HG02571 (cell line): ENCODE measurements at regions not wholly inside any gene's neighbourhood (a gene's known extent, or its start where the extent isn't known, plus 50 kb on each side); places are given as distances from the start of the nearest gene placed in this dataset.

Experiments
- ATAC-seq: cut with Tn5 transposase; IDR thresholded peaks from one replicate; pipeline ENCODE4 v1.9.1; 2021; ENCODE audit warnings: mild to moderate bottlenecking, moderate library complexity; ENCODE audit not compliant: unreplicated experiment

GRCh38 chr7:41878309-41879295, 175.7 kb upstream of the INHBA start:
- ATAC-seq, result no peak

GRCh38 chr7:41877118-41877517, 174.2 kb upstream of the INHBA start:
- ATAC-seq, result no peak

GRCh38 chr7:41875513-41875912, 172.6 kb upstream of the INHBA start:
- ATAC-seq, result no peak

- no peak for ATAC-seq
These were observed 171.4 kb upstream of the INHBA start for GRCh38 chr7:41874201-41874785.

- no peak for ATAC-seq
These were observed 170.9 kb upstream of the INHBA start for GRCh38 chr7:41873741-41874140.

GRCh38 chr7:41872966-41873365, 170.1 kb upstream of the INHBA start:
- no peak for ATAC-seq

GRCh38 chr7:41870461-41871138, 167.7 kb upstream of the INHBA start:
- ATAC-seq, result no peak

- no peak for ATAC-seq
These were observed 167.1 kb upstream of the INHBA start for GRCh38 chr7:41869997-41870396.

GRCh38 chr7:41869596-41869995, 166.7 kb upstream of the INHBA start:
- ATAC-seq, result no peak

GRCh38 chr7:41869091-41869490, 166.2 kb upstream of the INHBA start:
- ATAC-seq, result no peak

GRCh38 chr7:41867639-41868280, 164.9 kb upstream of the INHBA start:
- ATAC-seq, result no peak

GRCh38 chr7:41862261-41862660, 159.4 kb upstream of the INHBA start:
- no peak for ATAC-seq

- no peak for ATAC-seq
These were observed 158.8 kb upstream of the INHBA start for GRCh38 chr7:41861642-41862041.

- ATAC-seq, result no peak
These were observed 155.3 kb upstream of the INHBA start for GRCh38 chr7:41858201-41858600.

- no peak for ATAC-seq
These were observed 152.9 kb upstream of the INHBA start for GRCh38 chr7:41855798-41856197.

- no peak for ATAC-seq
These were observed 144.7 kb upstream of the INHBA start for GRCh38 chr7:41847606-41848005.

GRCh38 chr7:41847151-41847550, 144.3 kb upstream of the INHBA start:
- no peak for ATAC-seq

GRCh38 chr7:41842956-41843355, 140.1 kb upstream of the INHBA start:
- ATAC-seq, result no peak

- ATAC-seq, result no peak
These were observed 135.0 kb upstream of the INHBA start for GRCh38 chr7:41837916-41838315.

GRCh38 chr7:41835976-41836530, 133.2 kb upstream of the INHBA start:
- ATAC-seq, result no peak
